GM18508 (cell line): ENCODE measurements at regions not wholly inside any gene's neighbourhood (a gene's known extent, or its start where the extent isn't known, plus 50 kb on each side); places are given as distances from the start of the nearest gene placed in this dataset.
"Not testable (repeated sequence)": the region's sequence is repeated elsewhere in the genome, so short reads cannot be mapped to it uniquely, and the experiment has no call there.

Experiments
- ATAC-seq: cut with Tn5 transposase; IDR thresholded peaks from one replicate; pipeline ENCODE4 v1.9.1; 2021; ENCODE audit warnings: moderate number of reproducible peaks; ENCODE audit not compliant: insufficient read depth, unreplicated experiment

DNA sequence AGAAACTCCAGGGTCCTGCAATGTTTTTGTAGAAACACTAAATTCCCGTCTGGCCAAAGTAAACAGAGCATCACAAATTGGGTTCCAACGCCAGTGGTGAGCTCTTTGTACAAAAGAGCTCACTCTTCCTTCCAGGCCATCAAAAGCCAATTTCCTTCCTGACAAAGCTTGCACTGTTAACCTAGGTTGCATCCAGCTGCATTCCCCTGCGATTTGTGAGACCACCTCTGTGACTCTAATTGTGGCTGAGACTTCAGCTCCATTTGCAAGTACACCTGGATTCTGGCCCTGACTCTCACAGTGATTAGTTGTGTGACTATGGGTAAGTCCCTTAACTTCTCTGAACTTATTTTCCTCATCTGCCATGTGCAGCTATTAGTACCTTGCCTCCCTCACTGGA is 212.5 kb upstream of the CXorf66 start:
- ATAC-seq = no peak

- ATAC-seq = no peak
These were observed 207.1 kb upstream of the CXorf66 start for GRCh38 chrX:140172401-140172800.

DNA sequence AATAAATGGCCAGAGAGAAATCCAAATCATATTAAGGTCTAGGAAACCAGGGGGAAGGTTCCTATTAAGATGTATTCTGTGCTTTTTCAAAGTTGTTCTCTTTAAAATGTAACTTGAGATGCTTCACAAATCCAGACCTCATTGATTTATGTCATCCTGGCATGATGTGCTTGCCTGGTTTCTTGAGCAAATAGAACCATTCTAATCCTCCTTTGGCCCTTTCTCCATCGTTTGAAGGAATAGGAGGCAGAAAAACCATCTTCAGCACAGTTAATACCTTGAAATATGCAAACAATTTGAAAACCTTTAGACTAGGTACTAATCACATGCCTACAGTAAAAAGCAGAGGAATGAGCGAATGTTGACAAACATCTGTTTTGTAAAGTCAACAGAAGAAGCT is 202.2 kb upstream of the CXorf66 start:
- ATAC-seq = no peak

DNA sequence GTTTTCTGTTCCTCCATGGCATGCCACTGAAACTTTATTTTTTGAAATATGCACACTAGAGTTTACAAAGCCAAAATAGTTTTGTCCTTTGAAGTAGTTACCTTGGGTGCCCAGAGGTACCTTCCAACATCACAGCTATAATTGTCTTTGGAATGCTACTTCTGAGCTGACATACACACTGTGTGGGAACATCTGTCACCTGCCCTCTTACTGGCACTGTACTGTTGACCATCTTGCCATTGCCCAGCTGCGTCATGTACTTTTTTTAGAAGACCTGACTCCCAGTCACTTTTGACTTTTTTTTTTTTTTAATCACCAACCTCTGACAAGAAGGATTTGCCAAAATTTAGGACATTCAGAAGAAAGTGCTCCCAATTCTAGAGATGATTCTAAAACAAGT is 200.5 kb upstream of the CXorf66 start:
- no peak for ATAC-seq

GRCh38 chrX:140164391-140164790 is 199.1 kb upstream of the CXorf66 start:
- ATAC-seq = no peak

DNA sequence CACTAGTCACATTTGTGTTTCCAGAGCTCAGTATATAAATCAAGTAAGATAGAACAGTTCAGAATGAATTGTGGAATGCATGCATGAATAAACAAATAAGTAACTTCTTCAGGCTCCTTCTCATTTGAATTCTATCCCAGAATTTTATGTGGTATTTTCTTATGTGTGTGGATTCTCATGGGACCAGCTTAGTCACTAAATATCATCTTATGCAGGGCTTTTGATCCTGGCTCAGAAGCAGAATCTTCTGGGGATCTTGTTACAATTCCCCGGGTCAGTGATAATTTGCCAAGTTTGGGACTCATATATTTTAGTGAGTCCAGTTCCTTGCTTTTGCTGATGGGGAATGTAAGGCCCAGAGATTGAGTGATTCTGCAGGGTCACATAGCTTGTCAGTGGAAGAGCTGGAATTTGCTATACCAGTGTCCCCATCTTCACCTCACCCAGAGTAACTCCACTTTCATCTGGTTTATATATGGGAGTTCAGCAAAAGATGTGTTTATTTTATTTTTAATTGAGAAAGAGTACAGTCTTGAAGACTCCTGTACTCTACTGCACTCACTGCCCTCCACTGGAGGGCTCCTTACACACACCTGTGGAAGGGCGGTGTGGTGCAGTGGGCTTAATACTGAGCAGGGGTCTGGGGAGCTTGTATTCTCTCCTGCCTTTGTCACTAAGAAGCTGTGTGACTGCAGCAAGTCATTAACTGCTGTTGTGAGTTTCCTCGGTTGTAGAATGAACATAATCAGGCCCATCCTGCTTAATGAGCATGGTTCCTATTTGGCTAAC is 198.2 kb upstream of the CXorf66 start:
- no peak for ATAC-seq

GRCh38 chrX:140157611-140158010 is 192.3 kb upstream of the CXorf66 start:
- no peak for ATAC-seq

GRCh38 chrX:140157143-140157542 is 191.8 kb upstream of the CXorf66 start:
- ATAC-seq = no peak

DNA sequence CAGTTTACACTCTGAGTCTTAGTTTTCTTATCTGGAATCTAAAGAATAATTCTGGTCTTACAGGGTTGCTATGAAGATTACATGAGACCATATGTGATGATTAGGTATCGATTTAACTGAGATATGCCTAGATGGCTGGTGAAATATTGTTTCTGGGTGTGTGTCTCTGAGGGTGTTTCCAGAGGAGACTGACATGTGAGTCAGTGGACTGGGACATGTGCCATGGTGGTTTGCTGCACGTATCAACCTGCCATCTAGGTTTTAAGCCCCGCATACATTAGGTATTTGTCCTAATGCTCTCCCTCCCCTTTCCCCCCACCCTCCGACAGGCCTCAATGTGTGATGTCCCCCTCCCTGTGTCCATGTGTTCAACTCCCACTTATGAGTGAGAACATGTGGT is 186.0 kb upstream of the CXorf66 start:
- ATAC-seq = no peak

DNA sequence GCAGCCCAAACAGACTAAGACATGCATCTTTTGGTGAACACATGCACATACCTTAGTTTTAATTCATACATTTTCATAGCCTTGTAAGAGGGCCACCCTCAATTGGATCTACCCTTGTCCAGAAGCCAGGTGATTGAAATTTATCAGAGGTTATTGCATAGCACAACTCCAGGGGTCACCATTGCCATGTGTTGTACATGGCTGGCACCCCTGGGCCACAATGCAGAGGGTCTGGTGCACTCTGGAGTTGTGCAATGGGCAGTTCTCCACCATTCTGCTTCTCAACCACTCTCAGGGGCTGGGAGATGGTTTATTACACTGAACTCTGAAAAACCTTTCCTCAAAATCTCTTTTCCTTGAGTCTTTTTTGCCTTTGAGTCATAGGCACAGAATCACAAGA is 184.4 kb upstream of the CXorf66 start:
- ATAC-seq = no peak

DNA sequence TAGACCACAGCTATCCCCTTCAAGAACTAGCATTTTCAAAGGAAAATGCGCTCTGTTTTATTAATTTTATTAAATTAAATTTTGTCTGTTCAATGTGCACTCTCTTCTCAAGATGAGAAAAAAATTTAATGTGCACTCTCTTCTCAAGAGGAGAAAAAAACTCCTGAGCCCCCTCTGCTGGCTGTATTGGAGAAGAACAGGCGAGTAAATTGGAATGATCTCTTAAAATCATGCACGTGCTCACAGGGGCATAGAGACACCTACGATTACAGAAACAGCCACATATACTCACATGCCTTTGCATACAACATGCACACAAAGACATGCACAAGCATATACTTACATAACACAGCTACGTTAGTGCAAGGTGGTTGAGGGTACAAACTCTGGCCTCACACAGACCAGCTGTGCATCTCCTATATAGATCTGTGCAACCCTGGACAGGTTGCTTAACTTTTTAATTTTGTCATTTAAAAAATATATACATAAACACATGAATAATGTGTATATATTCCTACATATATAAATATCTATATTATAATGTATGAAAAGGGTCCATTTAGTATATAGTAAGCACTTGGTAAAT is 176.2 kb upstream of the CXorf66 start:
- no peak for ATAC-seq

DNA sequence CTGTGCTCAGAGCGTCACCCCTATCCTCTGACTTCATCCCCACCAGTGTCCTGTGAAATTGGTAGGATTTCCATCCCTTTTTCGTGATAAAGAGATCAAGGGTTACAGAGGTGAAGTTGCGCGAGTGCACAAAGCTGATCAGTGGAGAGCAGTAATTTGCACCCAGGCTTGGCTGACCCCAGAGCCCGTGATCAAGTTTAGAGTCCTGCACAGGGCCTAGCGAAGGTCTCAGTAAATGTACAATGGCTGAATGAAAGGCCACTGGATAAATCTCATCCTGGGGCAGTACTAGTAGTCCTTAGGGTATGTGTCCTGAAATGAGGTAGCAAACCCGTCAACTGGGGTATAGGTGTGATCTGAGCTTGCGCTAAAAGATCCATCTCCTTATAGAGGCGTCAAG is 173.2 kb upstream of the CXorf66 start:
- ATAC-seq = not testable (repeated sequence)

DNA sequence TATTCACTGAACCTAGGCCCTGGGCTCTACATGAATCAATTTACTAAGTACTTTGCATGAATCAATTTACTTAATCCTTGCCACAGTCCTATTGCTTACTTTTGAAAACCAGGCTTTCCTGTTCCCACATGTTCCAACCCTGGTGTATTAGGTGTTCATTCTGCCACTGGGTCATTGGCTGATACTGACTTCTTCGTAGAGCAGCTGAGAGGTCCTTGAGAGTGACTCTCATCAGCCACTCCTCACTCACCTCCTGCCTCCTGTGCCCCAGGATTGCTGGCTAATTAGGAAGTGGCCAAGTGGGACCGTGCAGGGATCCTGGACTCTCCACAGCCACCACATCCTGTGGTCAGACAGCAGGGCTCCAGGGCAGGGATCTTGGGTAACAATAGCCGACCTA is 172.7 kb upstream of the CXorf66 start:
- ATAC-seq = not testable (repeated sequence)

DNA sequence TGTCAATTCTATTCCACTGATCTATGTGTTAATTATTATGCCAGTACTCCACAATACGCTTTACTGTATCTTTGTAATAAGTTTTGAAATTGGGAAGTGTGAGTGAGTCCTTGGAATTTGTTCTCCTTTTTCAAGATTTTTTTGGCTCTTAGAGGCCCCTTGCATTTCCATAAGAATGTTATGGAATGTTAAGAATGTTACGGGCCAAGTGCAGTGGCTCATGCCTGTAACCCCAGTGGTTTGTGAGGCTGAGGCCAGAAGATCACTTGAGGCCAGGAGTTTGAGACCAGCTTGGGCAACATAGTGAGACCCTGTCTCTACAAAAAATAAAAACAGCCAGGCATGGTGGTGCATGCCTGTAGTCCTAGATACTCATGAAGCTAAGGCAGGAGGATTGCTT is 167.6 kb upstream of the CXorf66 start:
- no peak for ATAC-seq

DNA sequence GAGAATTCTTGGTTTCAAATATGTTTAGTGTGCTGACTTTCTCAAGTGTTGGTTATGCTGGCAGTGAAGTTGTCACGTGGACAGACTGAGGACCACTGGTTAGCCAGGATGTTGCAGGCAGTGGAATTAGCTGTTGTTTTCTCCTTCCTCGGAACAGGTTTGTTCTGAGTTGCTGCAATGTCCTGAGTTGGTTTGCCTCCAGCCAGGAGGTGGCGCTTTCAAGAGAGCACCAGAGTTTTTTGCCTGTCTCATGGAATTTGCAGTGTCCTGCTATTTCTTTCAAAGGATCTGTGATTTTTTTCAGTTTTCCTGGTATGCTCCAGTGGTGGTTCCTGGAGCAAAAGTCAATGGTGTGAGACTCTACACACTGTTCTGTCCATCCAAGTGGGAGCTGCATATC is 158.1 kb upstream of the CXorf66 start:
- ATAC-seq = no peak

DNA sequence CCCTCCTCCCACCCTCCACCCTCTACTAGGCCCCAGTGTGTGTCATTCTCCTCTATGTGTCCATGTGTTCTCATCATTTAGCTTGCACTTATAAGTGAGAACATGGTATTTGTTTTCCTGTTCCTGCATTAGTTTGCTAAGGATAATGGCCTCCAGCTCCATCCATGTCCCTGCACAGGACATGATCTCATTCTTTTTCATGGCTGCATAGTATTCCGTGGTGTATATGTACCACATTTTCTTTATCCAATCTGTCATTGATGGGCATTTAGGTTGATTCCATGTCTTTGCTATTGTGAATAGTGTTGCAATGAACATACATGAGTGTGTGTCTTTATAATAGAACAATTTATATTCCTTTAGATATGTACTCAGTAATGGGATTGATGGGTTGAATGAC is 148.7 kb upstream of the CXorf66 start:
- not testable (repeated sequence) for ATAC-seq

- ATAC-seq = no peak
These were observed 144.8 kb upstream of the CXorf66 start for GRCh38 chrX:140110081-140110650.

DNA sequence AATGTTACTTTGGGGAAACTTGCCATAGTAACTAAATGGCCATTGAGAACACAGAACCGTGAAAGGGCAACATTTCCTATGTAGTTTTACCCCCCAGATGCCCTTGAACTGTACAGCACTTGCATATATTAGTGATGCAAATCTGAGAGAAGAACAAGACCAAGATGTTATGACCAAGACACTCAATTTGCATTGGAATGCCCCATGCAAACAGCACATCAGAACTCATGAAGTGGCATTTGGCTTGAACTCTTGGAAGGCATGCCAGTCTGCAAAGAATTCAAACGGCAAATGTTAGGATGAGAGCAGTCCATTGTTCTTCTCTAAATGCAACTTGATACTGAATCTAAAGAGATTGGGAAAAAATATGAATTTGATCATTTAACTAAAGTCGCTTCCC is 139.4 kb upstream of the CXorf66 start:
- ATAC-seq = no peak

DNA sequence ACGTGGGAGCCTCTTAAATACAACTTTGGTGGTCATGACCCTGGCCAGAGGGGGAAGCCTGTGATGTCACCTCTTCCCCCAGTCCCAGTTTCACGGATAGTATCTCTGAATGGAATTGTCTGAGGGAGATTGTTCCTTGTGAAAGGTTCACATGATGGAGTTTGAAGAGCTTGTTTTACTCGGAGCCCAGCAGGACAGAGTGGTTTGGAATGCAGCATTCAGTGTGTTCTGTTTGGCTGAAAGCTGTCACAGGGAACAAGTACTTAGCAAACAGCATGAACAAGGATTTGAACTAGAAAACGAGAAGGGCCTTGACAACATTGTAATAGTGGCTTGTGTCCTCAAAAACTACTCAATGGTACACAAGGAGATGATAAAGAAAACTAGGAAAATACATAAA is 133.9 kb upstream of the CXorf66 start:
- ATAC-seq = no peak

- ATAC-seq = no peak
These were observed 126.8 kb upstream of the CXorf66 start for GRCh38 chrX:140092121-140092520.

DNA sequence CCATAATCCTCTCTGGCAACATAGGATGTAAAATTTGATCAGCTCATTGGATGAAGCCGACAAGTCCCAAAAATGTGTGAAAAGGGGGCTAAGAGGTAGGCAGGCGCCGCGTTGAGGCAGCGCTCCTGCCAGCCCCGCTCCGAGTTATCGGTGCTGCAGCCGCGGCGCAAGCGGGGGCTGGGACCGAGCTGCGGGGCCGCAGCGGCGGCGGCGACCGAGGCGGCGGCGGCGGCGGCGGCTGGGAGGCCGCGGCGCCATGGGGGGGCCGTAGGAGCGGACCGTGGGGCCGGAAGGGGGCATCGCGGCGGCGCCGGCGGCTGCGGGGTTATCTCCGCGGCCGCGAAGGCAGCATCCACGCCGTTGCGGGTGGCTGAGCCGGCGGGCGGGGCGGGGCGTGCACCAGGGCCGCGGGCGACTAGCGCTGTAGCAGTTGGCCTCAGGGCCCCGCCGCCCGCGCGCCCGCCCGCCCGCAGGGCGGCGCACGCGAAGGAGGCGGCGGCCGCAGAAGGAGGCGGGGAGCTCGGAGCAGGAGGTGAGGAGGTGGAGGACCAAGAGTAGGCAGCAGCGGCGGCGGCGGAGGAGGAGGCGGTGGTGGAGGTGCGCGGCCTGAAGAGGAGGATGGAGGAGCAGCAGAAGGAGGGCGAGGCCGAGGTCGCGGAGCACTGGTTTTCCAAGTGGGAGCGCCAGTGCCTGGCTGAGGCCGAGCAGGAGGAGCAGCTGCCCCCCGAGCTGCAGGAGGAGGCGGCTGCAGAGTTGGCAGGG is 126.0 kb upstream of the CXorf66 start:
- ATAC-seq = no peak
